ENCODE measurements at regions not wholly inside any gene's neighbourhood (a gene's known extent, or its start where the extent isn't known, plus 50 kb on each side); places are given as distances from the start of the nearest gene placed in this dataset.
"Not testable (repeated sequence)": the region's sequence is repeated elsewhere in the genome, so short reads cannot be mapped to it uniquely, and the experiment has no call there.

DNA sequence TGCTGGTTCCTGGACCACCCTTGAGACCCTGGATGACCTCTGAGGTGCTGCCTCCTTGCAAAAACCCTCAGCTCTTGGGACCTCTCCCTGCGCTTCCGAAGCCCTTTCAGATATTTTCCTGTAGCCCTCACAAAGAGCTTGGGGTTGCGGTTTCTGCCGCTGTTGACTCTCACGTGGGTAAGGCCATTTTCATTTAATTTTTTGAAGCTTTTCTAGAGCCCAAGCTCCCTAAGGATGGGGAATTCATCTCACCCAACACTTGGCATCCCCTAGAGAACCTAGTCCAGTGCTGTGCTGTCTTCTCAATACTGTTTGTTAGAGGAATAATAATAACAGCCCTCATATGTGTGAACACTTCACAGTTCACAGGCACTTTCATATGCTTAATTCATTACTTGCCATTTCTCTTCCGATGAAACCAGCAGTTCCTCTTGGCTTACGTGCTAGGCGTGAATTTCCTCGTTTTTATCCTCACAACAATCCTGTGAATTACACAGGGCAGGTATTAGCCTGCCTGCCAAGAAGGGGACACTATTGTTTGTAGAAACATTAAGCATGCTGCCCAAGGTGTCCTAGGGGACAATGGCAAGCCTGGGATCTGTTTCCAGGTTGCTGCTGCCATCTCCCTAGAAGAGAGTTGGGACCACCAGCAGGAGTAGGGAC is 71.6 kb upstream of the CTBP2 start:
- DNase-seq, result no peak

DNA sequence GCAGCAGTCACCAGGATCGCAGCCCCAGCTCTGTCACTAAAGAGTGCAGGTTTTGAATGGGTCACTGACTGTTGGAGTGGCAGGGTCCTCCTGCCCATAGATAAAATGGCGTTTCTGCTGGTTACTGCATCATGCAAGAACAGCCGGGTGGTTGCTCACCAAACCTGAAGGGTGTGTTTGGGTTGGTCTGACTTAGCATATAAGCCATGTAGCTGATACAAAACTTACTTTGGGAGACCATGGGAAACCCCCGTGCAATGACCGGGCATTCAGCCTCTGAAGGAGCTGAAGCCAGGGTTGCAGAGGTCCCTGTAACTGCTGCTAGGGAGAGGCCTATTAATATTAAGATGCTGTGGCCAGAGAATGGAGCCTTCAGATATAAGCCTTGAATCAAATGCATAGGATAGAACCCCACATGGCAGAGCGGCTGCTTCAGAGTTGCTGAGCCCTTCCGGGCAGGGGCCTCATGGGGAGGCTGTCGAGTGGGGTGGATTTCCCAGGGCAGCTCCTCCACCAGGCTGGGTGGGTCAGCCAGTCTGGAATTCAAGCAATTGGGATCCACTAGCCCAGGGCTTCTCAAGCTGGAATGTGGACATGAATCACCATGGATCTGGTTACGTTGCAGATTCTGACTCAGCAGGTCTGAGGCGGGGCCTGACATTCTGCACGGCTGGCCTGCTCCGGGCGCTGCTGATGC is 70.9 kb upstream of the CTBP2 start:
- no peak for DNase-seq

DNA sequence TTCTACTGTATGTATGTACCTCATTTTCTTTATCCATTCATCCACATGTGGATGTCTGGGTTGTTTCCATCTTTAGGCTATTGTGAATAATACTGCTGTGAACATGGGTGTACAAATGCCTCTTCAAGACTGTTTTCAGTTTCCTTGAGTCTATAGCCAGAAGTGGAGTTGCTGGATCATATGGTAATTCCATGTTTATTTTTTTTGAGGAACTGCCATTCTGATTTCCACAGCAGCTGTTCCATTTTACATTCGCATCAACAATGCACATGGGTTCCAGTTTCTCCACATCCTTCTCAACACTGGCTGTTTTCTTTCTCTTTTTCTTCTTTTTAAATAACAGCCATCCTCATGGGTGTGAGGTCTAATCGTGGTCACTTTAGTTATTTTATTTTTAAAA is 69.9 kb upstream of the CTBP2 start:
- DNase-seq, result no peak

DNA sequence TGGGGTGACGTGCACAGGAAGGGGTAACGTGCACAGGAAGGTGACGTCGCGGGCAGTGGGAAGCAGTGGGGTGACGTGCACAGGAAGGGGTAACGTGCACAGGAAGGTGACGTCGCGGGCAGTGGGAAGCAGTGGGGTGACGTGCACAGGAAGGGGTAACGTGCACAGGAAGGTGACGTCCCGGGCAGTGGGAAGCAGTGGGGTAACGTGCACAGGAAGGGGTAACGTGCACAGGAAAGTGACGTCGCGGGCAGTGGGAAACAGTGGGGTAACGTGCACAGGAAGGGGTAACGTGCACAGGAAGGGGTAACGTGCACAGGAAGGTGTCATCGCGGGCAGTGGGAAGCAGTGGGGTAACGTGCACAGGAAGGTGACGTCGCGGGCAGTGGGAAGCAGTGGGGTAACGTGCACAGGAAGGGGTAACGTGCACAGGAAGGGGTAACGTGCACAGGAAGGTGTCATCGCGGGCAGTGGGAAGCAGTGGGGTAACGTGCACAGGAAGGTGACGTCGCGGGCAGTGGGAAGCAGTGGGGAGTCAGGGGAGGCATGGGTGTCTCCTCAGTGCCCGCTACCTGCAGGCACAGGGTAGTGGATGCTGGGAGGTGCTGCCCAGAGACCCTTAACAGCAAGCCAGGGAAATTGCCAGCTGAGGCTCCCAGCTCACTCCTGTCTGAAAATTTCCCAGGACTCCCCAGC is 68.0 kb upstream of the CTBP2 start:
- not testable (repeated sequence) for DNase-seq

DNA sequence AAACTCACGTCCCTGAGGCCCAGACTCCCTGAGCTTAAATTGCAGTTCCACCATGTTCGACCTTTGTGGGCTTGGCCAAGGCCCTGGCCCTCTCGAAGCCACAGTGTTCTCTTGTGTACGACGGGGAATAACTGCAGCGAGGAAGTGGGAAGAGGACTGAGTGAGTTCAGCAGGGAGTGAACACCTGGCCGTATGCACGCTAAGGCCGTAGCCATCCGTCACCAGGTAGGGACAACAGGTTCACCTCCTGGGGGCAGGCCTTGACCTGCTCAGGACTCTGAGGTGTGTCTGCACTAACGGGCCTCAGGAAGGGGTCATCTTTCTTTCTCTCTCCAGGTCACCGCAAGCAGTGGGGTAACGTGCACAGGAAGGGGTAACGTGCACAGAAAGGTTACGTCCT is 67.2 kb upstream of the CTBP2 start:
- DNase-seq, result no peak

DNA sequence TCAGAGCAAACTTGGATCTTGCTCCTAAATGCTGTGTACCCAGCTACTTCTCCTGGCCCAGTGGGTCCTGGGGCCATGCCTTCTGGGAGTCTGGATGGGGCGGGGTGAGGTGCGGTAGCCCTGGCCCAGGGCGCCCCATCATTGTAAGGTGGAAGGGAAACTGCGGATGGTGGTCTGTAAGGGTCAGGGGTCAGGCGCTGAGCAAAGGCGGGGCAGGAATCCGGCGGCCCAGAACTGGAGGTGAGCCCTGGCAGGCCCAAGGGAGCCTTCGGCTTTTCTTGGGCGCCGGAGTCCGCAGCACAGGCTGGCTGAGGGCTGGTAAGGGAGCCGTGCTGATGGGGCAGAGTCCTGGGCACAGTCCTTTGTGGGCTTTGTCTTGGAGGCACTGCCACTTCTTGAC is 66.5 kb upstream of the CTBP2 start:
- no peak for DNase-seq

DNA sequence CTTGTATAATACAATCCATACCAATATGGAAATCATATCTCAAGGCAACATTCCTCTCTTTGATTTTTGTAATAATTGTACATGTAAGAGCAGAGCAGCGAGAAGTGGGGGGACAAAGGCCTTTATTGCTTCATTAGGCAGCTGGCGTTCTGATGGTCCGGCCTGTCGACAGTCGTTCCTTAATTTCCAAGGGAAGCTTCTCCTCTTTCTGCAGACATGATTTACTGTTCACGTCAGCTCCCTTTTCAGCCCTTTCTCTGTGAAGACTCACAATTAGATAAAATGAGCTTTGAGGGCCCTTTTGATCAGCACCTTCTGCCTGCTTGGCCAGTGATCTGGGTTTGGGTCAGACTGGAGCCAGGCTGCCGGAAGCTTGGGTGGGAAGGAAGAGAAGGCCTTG is 65.6 kb upstream of the CTBP2 start:
- no peak for DNase-seq

DNA sequence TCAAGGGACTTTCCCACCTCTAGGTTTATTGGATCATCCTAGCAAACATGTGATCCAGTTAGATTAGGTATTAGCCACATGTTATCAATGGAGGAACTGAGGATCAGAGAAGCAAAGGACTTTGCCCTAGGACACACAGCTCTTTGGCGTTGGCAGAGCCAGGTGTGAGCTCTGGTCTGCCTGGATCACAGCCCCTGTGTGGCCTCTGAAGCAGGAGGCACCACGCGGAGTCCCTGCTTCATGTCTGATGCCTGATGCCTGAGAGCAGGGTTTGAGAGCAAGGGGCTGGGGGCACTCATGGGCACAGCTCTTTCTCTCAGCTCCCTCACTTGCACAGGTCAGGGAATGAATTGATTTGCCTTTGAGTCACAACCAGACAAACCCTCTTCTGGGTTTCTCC is 64.7 kb upstream of the CTBP2 start:
- no peak for DNase-seq

DNA sequence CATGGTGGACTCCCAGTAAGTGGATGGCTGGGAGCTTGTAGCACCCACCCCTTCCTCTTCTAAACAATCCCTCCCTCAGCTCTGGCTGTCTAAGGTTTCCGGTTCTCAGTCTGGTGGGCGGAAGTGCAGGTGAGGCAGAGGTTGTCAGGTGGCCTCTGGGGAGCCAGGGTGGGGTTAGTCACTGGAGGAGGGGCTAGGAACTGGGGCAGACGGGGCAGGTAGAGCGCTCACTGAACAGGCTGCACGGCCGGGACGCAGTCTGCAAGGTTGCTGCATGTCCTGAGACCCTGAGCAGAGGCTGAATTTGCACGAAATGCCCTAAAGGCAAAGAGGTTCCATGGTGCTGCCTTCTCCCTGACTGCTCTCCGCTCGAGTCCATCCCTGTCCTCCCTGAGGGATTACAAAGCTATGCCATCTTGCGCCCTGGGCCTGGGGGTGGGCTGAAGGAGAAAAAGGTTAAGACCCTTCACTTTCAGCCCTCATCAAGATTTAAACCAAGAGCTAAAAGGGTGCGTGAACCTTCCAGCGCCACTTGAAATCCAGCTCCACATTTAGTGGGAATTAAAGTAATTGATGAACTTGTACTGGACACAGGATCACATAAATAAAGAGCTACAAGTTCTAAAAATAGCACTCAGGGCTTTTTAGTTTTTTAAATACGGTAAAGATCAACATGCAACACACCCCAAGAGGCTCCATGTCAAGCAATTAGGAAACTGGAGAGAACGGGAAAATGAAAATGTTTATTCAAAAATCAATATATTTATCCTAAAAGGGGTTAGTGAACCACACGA is 62.3 kb upstream of the CTBP2 start:
- DNase-seq, result no peak

DNA sequence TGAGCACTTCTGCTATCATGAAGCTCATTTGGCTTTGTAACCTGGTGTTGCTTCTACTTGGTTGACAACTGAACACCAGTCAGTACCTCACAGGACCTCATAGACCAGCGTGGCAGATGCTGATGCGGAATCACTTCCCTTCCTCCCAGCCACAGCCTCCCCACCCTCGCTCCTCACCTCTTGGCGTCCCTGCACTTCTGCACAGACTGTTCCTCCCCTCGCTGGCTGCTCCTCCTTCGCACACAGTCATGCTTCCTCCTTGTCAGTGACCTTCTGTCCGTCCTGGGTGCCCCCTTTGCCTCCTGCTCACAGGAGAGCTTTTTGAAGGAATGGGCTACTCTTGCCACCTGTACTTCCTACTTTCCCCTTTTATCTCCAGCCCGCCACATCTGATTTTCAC is 61.4 kb upstream of the CTBP2 start:
- DNase-seq, result no peak

DNA sequence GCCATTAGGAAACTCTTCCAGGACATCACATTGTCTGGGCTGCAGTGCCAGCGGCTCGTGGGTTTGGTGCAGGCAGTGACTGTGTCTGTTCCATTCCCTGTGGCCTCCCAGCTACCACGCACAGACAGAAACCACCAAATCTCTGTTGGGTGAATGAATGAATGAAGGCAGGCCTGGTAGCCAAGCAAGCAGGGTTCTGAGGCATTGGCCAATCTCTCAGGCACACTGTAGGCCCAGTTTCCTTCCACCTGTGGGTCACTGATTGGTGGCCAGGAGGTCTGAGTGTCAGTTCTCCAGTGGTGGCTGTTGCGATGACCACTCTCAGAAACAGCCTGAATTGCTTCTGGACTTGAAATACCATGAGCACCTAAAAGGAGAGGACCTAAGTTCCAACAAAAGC is 59.4 kb upstream of the CTBP2 start:
- DNase-seq, result no peak

DNA sequence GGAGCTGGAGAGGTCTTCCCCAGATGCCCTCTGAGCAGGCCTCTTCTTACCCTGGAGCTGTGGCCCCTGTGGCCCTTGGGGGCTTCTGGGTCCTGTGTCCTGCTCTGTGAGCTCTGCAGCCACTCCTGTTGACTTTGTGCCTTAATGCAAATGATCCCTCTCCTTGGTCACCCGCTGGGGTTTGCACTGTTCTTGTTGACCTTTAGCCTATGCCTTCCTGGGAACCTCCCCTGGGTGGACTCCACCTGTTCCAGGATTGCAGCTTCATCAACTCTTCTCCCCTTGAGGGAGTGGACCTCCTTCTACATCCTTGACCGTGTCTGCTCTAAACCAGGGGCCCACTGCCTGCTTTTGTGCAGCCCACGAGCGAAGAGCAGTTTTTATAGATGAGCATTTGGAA is 58.6 kb upstream of the CTBP2 start:
- DNase-seq, result no peak

DNA sequence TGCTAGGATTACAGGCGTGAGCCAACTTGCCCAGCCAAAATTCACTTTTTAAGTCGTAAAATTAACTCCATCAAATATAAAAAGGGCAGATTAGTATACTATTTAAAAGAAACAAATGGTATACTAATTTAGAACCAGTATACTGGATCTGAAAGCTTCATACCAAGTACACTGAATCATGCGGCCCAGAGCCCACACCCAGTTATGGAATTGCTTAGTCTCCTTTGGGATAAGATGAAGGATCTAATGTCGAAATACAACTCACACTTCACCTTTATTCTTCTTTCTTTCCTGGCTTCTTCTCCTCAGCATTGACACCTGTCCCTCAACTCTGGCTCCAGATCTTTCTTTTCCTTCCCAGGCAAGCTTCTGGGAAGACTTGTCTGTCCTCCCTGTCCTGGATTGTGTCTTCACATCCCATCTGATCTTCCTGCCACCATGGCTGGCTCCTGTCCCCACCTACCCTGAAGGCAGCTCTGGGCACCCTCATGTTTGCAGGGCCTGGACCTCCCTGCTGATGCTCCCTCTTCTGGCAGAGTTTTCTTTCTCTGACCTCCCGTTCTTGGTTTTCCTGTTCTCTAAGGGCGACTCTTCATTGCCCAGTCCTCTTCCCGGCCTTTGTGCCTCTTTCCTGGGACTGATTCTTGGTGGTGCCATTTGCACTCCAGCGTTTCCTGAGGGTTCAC is 57.8 kb upstream of the CTBP2 start:
- DNase-seq, result no peak

DNA sequence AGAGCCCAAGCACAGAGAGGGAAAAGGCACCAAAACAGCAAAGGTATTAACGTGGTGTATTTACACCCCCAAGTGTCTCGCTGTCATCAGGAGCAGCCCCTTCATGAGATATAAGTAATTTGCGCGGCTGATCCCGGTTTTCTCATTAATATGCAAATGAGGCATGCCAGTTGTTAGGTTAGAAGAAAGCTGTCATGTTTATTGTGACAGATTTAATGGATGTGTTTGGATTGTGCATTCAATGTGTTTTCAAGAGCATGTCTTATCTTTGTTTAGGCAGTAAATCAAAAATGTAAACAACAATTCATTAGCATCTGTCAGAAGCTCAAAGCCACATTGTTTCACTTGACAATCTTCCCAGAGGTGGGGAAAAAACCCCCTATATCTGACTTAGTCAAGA is 56.5 kb upstream of the CTBP2 start:
- no peak for DNase-seq

DNA sequence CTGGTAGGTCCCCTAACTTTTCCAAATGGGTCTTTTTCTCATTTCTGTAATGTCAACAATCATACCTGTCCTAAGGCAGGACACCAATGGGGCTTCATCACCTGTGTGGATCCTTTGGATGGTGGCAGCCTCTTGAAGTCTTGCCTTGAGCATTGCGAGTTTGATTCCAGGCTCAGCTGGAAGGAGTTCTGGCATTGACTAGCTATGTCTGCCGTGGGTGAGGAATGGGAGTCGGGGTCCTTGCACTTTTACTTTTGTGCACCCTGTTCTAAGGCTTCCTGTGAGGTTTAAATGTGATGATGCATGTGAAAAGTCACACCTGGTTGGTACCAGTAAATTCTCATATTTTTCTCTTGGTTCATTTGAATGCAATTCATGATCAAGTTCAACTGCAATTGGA is 55.9 kb upstream of the CTBP2 start:
- DNase-seq, result no peak

DNA sequence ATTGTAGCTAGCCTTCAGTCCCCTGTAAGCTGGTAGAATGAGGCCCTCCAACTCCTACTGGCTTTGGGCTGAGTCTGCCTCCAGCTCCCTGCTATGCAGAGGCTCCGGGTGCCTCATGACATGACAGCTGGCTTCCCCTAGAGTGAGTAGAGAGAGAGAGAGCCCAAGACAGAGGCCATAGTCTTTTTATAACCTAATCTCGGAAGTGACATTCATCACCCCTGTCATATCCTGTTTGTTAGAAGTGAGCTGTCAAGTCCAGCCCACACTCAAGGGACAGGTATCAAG is 53.9 kb upstream of the CTBP2 start:
- no peak for DNase-seq

DNA sequence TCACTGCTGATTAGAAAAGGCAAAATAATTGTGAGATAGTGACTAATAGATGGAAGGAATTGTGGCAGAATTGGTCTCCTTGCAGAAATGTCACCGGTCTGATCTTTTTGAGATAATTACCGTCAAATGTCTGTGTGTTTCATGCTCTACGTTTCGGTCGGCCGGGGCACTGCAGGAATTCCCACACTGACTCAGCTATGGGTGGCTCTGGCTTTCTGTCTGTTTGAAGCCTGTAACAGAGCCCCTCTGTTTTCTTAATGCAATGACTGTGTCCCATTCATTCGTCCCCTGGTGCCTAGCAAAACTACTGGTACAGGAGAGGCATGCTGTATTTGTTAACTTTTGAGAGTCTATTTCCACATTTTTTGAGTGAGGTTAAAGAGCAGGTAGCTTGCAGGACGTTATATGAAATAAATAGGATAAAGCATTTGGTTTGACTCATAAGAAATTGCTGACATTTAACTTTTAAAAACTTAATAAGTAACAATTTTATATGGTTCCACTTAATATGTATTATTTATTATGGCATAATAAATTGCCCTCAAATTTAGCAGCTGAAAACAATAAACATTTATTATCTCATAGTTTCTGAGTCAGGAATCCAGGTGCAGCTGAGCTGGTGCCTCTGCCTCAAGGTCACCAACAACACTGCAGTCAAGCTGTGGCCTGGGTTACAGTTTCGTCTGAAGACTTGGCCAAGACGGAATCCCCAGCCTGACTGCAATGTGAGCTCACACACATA is 53.3 kb upstream of the CTBP2 start:
- no peak for DNase-seq

DNA sequence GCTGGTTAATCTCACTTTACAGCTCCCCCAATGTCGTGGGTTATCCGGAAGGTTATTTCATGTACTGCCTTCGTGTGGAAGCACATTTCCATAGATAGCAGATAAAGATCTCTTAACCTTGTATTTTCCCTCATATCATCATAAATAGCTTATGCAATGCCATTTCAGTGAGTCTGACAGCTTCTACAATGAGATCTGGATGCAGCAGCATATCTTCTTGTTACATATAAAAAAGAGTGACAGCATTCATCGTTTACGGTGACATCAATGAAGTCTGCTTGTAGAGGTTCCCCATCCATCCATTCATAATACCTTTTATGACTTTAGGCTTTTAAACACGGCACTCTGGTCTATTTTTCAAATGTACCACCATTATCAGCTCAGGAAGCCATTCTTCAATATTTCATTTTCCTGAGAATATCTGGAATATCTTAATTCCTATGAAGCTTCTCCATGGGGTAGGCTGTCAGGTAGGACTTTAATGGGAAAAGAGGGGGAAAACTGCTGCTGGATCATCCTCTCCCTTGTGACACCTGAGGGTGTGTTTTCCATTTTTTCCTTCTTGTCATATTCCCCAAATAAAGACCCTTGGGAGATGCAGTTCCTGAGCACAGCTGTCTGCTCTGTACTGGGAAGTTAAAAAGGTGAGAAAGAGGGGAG is 51.9 kb upstream of the CTBP2 start:
- no peak for DNase-seq

Measured in NCI-H2081 treated with DMSO at 0.1 percent for 48 hours (cell line).